ENCODE measurements at regions not wholly inside any gene's neighbourhood (a gene's known extent, or its start where the extent isn't known, plus 50 kb on each side); places are given as distances from the start of the nearest gene placed in this dataset.

DNA sequence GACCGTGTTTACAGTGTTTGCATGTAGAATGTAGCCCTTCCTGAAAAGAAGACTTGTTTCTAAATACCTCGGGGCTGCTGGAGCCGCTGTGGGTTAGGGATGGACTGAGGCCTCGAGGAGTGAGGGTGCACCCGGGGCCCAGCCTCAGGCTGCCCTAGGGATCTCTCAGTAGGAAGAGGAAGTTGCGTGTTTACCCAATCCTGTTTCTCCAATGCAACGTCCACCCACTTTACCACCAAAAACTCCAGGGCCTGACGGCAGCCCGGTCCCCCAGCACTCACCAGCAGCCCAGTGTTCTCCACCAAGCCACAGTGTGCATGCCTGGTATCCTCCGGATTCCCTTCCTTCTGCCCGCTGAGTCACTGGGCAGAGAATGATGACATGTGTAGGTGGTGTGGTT, 255.8 kb downstream of the GLI2 start:
- TF ChIP-seq CTCF (IDR thresholded peaks at IDR 0.05; ENCODE audit: insufficient read depth, low read depth, low read length) (no peak), EZH2 (IDR thresholded peaks at IDR 0.05; ENCODE audit: insufficient read depth, low read length) (no peak)
